Ascending aorta (tissue), 2 donors: ENCODE measurements at regions not wholly inside any gene's neighbourhood (a gene's known extent, or its start where the extent isn't known, plus 50 kb on each side); places are given as distances from the start of the nearest gene placed in this dataset.

Source experiments
- DNase-seq, 2 donors: peaks; one replicate each; pipeline ENCODE4 v3.0.0-alpha.2; 2019; ENCODE audit warnings: low spot score in 2 of 2
- H3K27ac ChIP-seq, 2 donors: fragments of 200-600 bp; sonication (generic); one replicate each; pipeline ENCODE4 v1.5.1; 2016 to 2017; ENCODE audit warnings: mild to moderate bottlenecking in 1 of 2
- H3K27me3 ChIP-seq: fragments of 200-600 bp; sonication (generic); one replicate; pipeline ENCODE4 v1.5.1; 2017
- H3K36me3 ChIP-seq, 2 donors: fragments of 200-600 bp; sonication (generic); one replicate each; pipeline ENCODE4 v1.5.1; 2016
- H3K4me1 ChIP-seq, 2 donors: fragments of 200-600 bp; sonication (generic); one replicate each; pipeline ENCODE4 v1.5.1; 2016 to 2017; ENCODE audit warnings: mild to moderate bottlenecking in 1 of 2
- H3K4me3 ChIP-seq, 2 donors: fragments of 200-600 bp; sonication (generic); one replicate each; pipeline ENCODE4 v1.5.1; 2016 to 2017; ENCODE audit warnings: mild to moderate bottlenecking in 1 of 2
- H3K9me3 ChIP-seq, 2 donors: fragments of 200-600 bp; sonication (generic); one replicate each; pipeline ENCODE4 v1.5.1; 2016
- CTCF ChIP-seq, 3 experiments: fragments of 200-600 bp in 2 of 3; fragments of 450-650 bp in 1 of 3; sonication (generic) in 2 of 3; IDR thresholded peaks; one replicate each; pipeline ENCODE4 v1.5.1; 2016 to 2019; ENCODE audit warnings: antibody characterized with exemption in 3 of 3, mild to moderate bottlenecking in 1 of 3, moderate library complexity in 1 of 3
- intact Hi-C: fragments of 100-400 bp; cut with DNase I; formaldehyde crosslinking; loops from one replicate; pipeline ENCODE4 v1.15.1; 2023

GRCh38 chr12:86496595-86496994 lies 240.4 kb upstream of the MGAT4C start:
- no peaks in the 10 kb centered on the region for H3K9me3 ChIP-seq
- TF ChIP-seq CTCF (IDR thresholded peaks at IDR 0.05) = no peak
- no peak overlapping the region for H3K4me3 ChIP-seq
- H3K27me3 ChIP-seq = no peaks in the 10 kb centered on the region
- H3K36me3 ChIP-seq = no peaks in the 10 kb centered on the region
- intact Hi-C loops = no loop called here
- DNase-seq = no peak
- H3K4me1 ChIP-seq = no peaks in the 10 kb centered on the region
- no peak overlapping the region for H3K27ac ChIP-seq

GRCh38 chr12:86484473-86484872 lies 228.3 kb upstream of the MGAT4C start:
- no peaks in the 10 kb centered on the region for H3K4me1 ChIP-seq
- H3K9me3 ChIP-seq = no peaks in the 10 kb centered on the region
- H3K27ac ChIP-seq = no peak overlapping the region
- intact Hi-C loops = no loop called here
- no peak overlapping the region for H3K4me3 ChIP-seq
- H3K36me3 ChIP-seq = no peaks in the 10 kb centered on the region
- DNase-seq = no peak
- H3K27me3 ChIP-seq = no peaks in the 10 kb centered on the region
- no peak for TF ChIP-seq CTCF (IDR thresholded peaks at IDR 0.05)

- DNase-seq = no peak
- no peaks in the 10 kb centered on the region for H3K9me3 ChIP-seq
- H3K27me3 ChIP-seq = no peaks in the 10 kb centered on the region
- H3K4me3 ChIP-seq = no peak overlapping the region
- H3K27ac ChIP-seq = no peak overlapping the region
- no peak for TF ChIP-seq CTCF (IDR thresholded peaks at IDR 0.05)
- intact Hi-C loops = no loop called here
- no peaks in the 10 kb centered on the region for H3K4me1 ChIP-seq
- no peaks in the 10 kb centered on the region for H3K36me3 ChIP-seq
Measured at GRCh38 chr12:86473231-86473630, 217.0 kb upstream of the MGAT4C start.

- Histone ChIP-seq H3K4me3 (no peak overlapping the region), H3K4me1 (no peaks in the 10 kb centered on the region), H3K27me3 (no peaks in the 10 kb centered on the region), H3K27ac (no peak overlapping the region), H3K36me3 (no peaks in the 10 kb centered on the region), H3K9me3 (no peaks in the 10 kb centered on the region)
- no peak for DNase-seq
- TF ChIP-seq CTCF (IDR thresholded peaks at IDR 0.05) = no peak
- intact Hi-C loops = no loop called here
Measured at GRCh38 chr12:86456776-86457175, 200.6 kb upstream of the MGAT4C start.

GRCh38 chr12:86456241-86456640 lies 200.1 kb upstream of the MGAT4C start:
- no peaks in the 10 kb centered on the region for H3K4me1 ChIP-seq
- TF ChIP-seq CTCF (IDR thresholded peaks at IDR 0.05) = no peak
- no peaks in the 10 kb centered on the region for H3K36me3 ChIP-seq
- no peak overlapping the region for H3K27ac ChIP-seq
- intact Hi-C loops = no loop called here
- DNase-seq = no peak
- H3K4me3 ChIP-seq = no peak overlapping the region
- H3K9me3 ChIP-seq = no peaks in the 10 kb centered on the region
- H3K27me3 ChIP-seq = no peaks in the 10 kb centered on the region

GRCh38 chr12:86445356-86445755 lies 189.2 kb upstream of the MGAT4C start:
- Histone ChIP-seq H3K27ac (no peak overlapping the region), H3K4me3 (no peak overlapping the region), H3K4me1 (no peaks in the 10 kb centered on the region), H3K9me3 (no peaks in the 10 kb centered on the region), H3K27me3 (no peaks in the 10 kb centered on the region), H3K36me3 (no peaks in the 10 kb centered on the region)
- TF ChIP-seq CTCF (IDR thresholded peaks at IDR 0.05) = no peak
- intact Hi-C loops = no loop called here
- no peak for DNase-seq
